Pancreas (tissue), 10 donors: ENCODE measurements at regions not wholly inside any gene's neighbourhood (a gene's known extent, or its start where the extent isn't known, plus 50 kb on each side); places are given as distances from the start of the nearest gene placed in this dataset.

Source experiments
- ATAC-seq, 4 donors: fragments of 200-7000 bp; cut with Tn5 transposase; one replicate each; pipeline versions ENCODE4 v1.8.0 to v1.9.1; 2020; ENCODE audit warnings: mild to moderate bottlenecking in 4 of 4, moderate library complexity in 4 of 4
- DNase-seq, 6 donors: peaks; one replicate each; pipeline ENCODE4 v3.0.0-alpha.2; 2020
- FAIRE-seq: peaks from 2 replicates; lab custom pipeline; 2012; peaks lifted over from hg19 to GRCh38; lab: Jason Lieb, UNC
- H3K27ac ChIP-seq, 4 donors: fragments of 200-600 bp; sonication (generic); 1 replicate in 3 of 4; 2 replicates in 1 of 4; pipeline versions ENCODE4 v1.5.0 to v1.8.0; 2020
- H3K27me3 ChIP-seq, 4 donors: fragments of 200-600 bp; one replicate each; pipeline ENCODE4 v1.8.0; 2021
- H3K36me3 ChIP-seq, 3 donors: fragments of 200-600 bp; sonication (generic) in 1 of 3; one replicate each; pipeline versions ENCODE4 v1.5.0 to v1.8.0; 2020 to 2021
- H3K4me1 ChIP-seq, 3 donors: fragments of 200-600 bp; one replicate each; pipeline ENCODE4 v1.8.0; 2021
- H3K4me3 ChIP-seq, 4 donors: fragments of 200-600 bp; sonication (generic) in 2 of 4; one replicate each; pipeline versions ENCODE4 v1.5.0 to v1.8.0; 2020 to 2021
- H3K9me3 ChIP-seq, 4 donors: fragments of 200-600 bp; one replicate each; pipeline ENCODE4 v1.8.0; 2021
- WGBS, 2 donors: extraction: QIAGEN DNeasy Blood & Tissue Kit; methylation state at CpG; one replicate each; pipeline ENCODE4 v1.1.7; 2013; 5-methylcytosine and 5-hydroxymethylcytosine counted together
- intact Hi-C, 3 donors: fragments of 100-400 bp; cut with DNase I; formaldehyde crosslinking; loops; one replicate each; pipeline versions ENCODE4 v1.11.1 to v1.14.2; 2022
- TF ChIP-seq, protein P1 (sequence below), 4 donors: fragments of 200-600 bp; sonication (generic) in 3 of 4; IDR thresholded peaks; one replicate each; pipeline versions ENCODE4 v1.5.0 to v1.8.0; 2021; ENCODE audit warnings: antibody characterized with exemption in 4 of 4
- donor health status: healthy with polysubstance abuse.
- donor health status: DM: no; HTN: no; CAD: no; lungs with moderate emphysema.
- donor health status: DM: no; HTN: no; CAD: no.
- donor health status: control.
- donor health status: control.
- donor health status: Bipolar disorder and iron deficiency.
- donor health status: DM: yes; HTN: yes; CAD: no.
- donor health status: DM: no; HTN: no; CAD: no.
- donor health status: DM: no; HTN: no; CAD: no.
- donor health status: DM: yes; HTN: yes; CAD: no.

DNA sequence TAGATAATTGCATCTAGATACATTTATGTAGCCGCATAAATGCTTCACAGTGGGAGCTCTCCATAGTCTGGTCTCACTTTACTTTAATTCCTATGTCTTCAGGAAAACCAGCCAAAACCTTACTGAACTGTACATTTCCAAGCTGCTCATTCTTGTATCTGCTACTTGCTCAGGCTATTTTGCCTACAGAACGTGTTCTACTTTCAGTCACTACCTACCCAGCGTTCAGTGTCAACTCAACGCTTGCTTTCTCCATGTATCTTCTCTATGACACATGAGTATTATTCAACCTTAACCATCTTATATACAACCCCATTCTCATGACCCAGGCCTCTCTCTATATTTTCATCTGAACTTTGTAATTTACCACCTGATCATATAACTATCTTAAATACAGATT is 101.9 kb downstream of the KLF12 start:
- intact Hi-C loops, result no loop called here
- H3K4me1 ChIP-seq, result no peaks in the 10 kb centered on the region
- TF ChIP-seq, protein P1, sequence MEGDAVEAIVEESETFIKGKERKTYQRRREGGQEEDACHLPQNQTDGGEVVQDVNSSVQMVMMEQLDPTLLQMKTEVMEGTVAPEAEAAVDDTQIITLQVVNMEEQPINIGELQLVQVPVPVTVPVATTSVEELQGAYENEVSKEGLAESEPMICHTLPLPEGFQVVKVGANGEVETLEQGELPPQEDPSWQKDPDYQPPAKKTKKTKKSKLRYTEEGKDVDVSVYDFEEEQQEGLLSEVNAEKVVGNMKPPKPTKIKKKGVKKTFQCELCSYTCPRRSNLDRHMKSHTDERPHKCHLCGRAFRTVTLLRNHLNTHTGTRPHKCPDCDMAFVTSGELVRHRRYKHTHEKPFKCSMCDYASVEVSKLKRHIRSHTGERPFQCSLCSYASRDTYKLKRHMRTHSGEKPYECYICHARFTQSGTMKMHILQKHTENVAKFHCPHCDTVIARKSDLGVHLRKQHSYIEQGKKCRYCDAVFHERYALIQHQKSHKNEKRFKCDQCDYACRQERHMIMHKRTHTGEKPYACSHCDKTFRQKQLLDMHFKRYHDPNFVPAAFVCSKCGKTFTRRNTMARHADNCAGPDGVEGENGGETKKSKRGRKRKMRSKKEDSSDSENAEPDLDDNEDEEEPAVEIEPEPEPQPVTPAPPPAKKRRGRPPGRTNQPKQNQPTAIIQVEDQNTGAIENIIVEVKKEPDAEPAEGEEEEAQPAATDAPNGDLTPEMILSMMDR (IDR thresholded peaks at IDR 0.05), result no peak
- no peak overlapping the region for H3K4me3 ChIP-seq
- H3K27ac ChIP-seq, result no peak overlapping the region
- no peak for ATAC-seq
- no peaks in the 10 kb centered on the region for H3K9me3 ChIP-seq
- DNase-seq, result no peak
- no peaks in the 10 kb centered on the region for H3K36me3 ChIP-seq
- FAIRE-seq, result no peak
- 78 to 83% methylated on average over 4 of the region's 4 CpGs for WGBS, 2 donors
- H3K27me3 ChIP-seq, result no peaks in the 10 kb centered on the region

DNA sequence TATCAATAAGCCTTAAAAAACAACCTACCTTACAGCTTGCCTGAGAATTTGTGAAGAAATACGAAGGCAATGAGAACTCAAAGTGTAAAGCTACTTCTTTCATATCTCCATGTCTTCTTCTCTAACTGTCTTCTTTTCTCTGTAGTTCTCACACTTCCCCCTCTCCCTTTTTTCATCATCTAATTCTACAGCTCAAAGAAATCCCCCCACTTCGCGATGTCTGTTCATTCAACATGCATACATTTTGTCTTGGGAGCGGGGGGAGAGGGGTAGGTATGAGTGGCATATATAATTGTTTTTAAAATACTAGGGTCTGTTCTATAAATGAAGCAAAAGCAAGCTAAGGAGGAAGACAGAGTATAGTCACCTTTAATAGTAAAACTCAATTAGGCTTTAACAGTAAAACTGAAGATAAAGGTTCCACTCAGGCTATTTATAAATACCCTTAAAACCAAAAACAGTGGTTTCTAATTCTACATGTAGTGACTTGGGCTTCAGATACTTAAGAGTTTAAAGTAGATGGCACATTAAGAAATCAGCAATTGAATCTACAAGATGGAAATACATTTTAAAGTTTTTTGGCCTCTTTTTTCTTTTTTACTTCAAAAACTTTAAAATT is 106.9 kb downstream of the KLF12 start:
- Histone ChIP-seq H3K27ac (no peak overlapping the region), H3K27me3 (no peaks in the 10 kb centered on the region), H3K4me3 (no peak overlapping the region), H3K36me3 (no peaks in the 10 kb centered on the region), H3K4me1 (no peaks in the 10 kb centered on the region), H3K9me3 (no peaks in the 10 kb centered on the region)
- 89 to 96% methylated on average over 4 of the region's 4 CpGs for WGBS, 2 donors
- intact Hi-C loops, result no loop called here
- no peak for DNase-seq
- no peak for ATAC-seq
- TF ChIP-seq, protein P1 (IDR thresholded peaks at IDR 0.05), result no peak
- FAIRE-seq, result no peak

DNA sequence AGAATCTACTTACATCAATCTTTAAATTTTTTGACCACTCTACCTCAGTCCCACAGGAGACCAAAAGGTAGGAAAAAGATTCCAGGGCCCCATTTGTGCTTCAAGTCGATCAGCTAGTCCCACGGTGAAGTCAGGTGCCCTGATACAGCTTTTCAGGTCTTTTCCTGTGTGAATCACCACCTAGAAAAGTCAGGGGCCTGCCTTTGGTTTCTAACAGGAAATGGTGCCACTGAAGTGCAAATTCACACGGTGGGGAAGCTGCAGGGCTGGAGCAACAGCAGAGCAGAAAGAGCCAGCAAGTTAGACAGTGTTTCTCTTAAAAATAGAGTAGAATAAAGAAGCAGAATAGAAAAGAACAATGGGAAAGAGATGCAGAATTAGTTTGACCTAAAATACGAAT is 107.5 kb downstream of the KLF12 start:
- FAIRE-seq (no peak), ATAC-seq (peak in 1 of 4 donors; percentile 43), DNase-seq (no peak)

DNA sequence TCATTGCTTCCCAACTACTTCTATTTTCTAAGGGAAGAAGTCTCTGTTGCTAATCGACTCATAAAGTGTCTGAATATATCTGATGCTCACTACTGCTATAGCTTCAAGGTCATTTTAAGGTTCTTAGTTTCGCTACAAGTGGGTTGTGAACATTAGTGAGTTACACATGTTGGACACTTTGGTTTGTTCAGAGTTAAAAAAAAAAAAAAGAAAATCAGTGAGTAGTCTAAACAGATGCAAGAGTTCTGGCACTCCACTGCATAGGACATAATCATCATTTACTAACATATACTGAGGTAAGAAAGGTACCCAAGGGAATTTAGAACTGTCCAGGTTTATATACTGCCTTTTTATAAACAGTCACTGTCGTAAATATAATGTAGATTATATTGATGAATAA is 108.8 kb downstream of the KLF12 start:
- no peak for FAIRE-seq
- intact Hi-C loops, result no loop called here
- no peaks in the 10 kb centered on the region for H3K36me3 ChIP-seq
- no peaks in the 10 kb centered on the region for H3K27me3 ChIP-seq
- H3K9me3 ChIP-seq, result no peaks in the 10 kb centered on the region
- 65% methylated on average over 3 of the region's 3 CpGs for WGBS, 2 donors
- H3K4me3 ChIP-seq, result no peak overlapping the region
- no peak for ATAC-seq
- no peaks in the 10 kb centered on the region for H3K4me1 ChIP-seq
- TF ChIP-seq, protein P1 (IDR thresholded peaks at IDR 0.05), result no peak
- no peak for DNase-seq
- no peak overlapping the region for H3K27ac ChIP-seq

More for the DNA sequence above, 107.5 kb downstream of the KLF12 start:
- Histone ChIP-seq H3K27ac (no peak overlapping the region), H3K9me3 (no peaks in the 10 kb centered on the region), H3K27me3 (no peaks in the 10 kb centered on the region), H3K36me3 (no peaks in the 10 kb centered on the region), H3K4me3 (no peak overlapping the region), H3K4me1 (no peaks in the 10 kb centered on the region)
- TF ChIP-seq, protein P1 (IDR thresholded peaks at IDR 0.05), result no peak
- 61 to 63% methylated on average over 4 of the region's 4 CpGs for WGBS, 2 donors
- intact Hi-C loops, result no loop called here

DNA sequence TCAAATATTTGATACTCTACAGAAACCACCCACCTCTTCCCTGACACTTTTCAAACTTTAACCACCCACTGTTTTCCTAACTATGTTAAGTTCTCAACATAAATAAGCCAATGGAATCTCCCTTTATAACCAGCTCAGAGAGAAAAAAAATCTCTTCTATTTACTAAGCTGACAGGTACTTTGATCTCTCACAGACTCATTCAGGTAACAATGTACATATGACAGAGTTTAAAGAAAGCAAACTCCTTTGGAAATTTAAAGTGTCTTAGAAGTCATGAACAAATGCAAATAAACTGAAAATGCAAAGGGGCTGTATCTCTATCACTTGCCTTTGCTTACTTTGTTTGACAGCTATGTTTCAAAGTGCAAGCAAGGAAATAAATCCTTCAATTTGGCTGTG is 109.3 kb downstream of the KLF12 start:
- intact Hi-C loops, result no loop called here
- FAIRE-seq, result peak; percentile 72

More for the DNA sequence above, 109.3 kb downstream of the KLF12 start:
- no peaks in the 10 kb centered on the region for H3K27me3 ChIP-seq
- DNase-seq (no peak), ATAC-seq (no peak)
- TF ChIP-seq, protein P1 (IDR thresholded peaks at IDR 0.05), result no peak
- H3K27ac ChIP-seq, result no peak overlapping the region
- no peaks in the 10 kb centered on the region for H3K36me3 ChIP-seq
- no peaks in the 10 kb centered on the region for H3K4me1 ChIP-seq
- no peak overlapping the region for H3K4me3 ChIP-seq
- H3K9me3 ChIP-seq, result no peaks in the 10 kb centered on the region
